Right lobe of liver (tissue), 4 donors: ENCODE measurements at regions not wholly inside any gene's neighbourhood (a gene's known extent, or its start where the extent isn't known, plus 50 kb on each side); places are given as distances from the start of the nearest gene placed in this dataset.

Experiments
- POLR2A ChIP-seq: fragments of 450-650 bp; IDR thresholded peaks from one replicate; pipeline ENCODE4 v1.6.1; 2017; ENCODE audit warnings: antibody characterized with exemption, mild to moderate bottlenecking
- TF ChIP-seq, protein P1 (sequence below), 4 donors: fragments of 200-600 bp in 3 of 4; fragments of 450-650 bp in 1 of 4; IDR thresholded peaks; one replicate each; pipeline versions ENCODE4 v1.5.1 to v1.8.0; 2016 to 2022; ENCODE audit warnings: antibody characterized with exemption in 4 of 4, mild to moderate bottlenecking in 2 of 4
- donor health status: DM: no; HTN: no; CAD: no.
- donor health status: DM: no; HTN: no; CAD: no.
- donor health status: DM: no; HTN: yes; CAD: no.

GRCh38 chr4:181611946-181612600 lies 631.1 kb upstream of the TENM3 start:
- TF ChIP-seq POLR2A = no peak
- TF ChIP-seq, protein P1, sequence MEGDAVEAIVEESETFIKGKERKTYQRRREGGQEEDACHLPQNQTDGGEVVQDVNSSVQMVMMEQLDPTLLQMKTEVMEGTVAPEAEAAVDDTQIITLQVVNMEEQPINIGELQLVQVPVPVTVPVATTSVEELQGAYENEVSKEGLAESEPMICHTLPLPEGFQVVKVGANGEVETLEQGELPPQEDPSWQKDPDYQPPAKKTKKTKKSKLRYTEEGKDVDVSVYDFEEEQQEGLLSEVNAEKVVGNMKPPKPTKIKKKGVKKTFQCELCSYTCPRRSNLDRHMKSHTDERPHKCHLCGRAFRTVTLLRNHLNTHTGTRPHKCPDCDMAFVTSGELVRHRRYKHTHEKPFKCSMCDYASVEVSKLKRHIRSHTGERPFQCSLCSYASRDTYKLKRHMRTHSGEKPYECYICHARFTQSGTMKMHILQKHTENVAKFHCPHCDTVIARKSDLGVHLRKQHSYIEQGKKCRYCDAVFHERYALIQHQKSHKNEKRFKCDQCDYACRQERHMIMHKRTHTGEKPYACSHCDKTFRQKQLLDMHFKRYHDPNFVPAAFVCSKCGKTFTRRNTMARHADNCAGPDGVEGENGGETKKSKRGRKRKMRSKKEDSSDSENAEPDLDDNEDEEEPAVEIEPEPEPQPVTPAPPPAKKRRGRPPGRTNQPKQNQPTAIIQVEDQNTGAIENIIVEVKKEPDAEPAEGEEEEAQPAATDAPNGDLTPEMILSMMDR (IDR thresholded peaks at IDR 0.05) = no peak
